ENCODE measurements at regions not wholly inside any gene's neighbourhood (a gene's known extent, or its start where the extent isn't known, plus 50 kb on each side); places are given as distances from the start of the nearest gene placed in this dataset.

GRCh38 chr3:16794257-16794656, 90.5 kb upstream of the PLCL2 start:
- no peak for TF ChIP-seq CTCF (conservative IDR thresholded peaks at IDR 0.05; ENCODE audit: low read depth, low read length)
- no peak for DNase-seq (ENCODE audit: low read depth)

GRCh38 chr3:16795581-16795980, 89.2 kb upstream of the PLCL2 start:
- TF ChIP-seq CTCF (conservative IDR thresholded peaks at IDR 0.05; ENCODE audit: low read depth, low read length), result no peak
- H3K4me3 ChIP-seq (ENCODE audit: low read depth, low read length), result no peak overlapping the region
- DNase-seq (ENCODE audit: low read depth), result no peak

More at GRCh38 chr3:16794257-16794656, 90.5 kb upstream of the PLCL2 start:
- H3K4me3 ChIP-seq (ENCODE audit: low read depth, low read length), result no peak overlapping the region

GRCh38 chr3:16797831-16798230, 86.9 kb upstream of the PLCL2 start:
- TF ChIP-seq CTCF (conservative IDR thresholded peaks at IDR 0.05; ENCODE audit: low read depth, low read length), result no peak
- no peak overlapping the region for H3K4me3 ChIP-seq (ENCODE audit: low read depth, low read length)
- DNase-seq (ENCODE audit: low read depth), result no peak

- no peak for TF ChIP-seq CTCF (conservative IDR thresholded peaks at IDR 0.05; ENCODE audit: low read depth, low read length)
- DNase-seq (ENCODE audit: low read depth), result no peak
- no peak overlapping the region for H3K4me3 ChIP-seq (ENCODE audit: low read depth, low read length)
Observed at GRCh38 chr3:16798738-16799137, 86.0 kb upstream of the PLCL2 start.

GRCh38 chr3:16800361-16800760, 84.4 kb upstream of the PLCL2 start:
- no peak for DNase-seq (ENCODE audit: low read depth)
- TF ChIP-seq CTCF (conservative IDR thresholded peaks at IDR 0.05; ENCODE audit: low read depth, low read length), result no peak
- H3K4me3 ChIP-seq (ENCODE audit: low read depth, low read length), result no peak overlapping the region

- H3K4me3 ChIP-seq (ENCODE audit: low read depth, low read length), result no peak overlapping the region
- TF ChIP-seq CTCF (conservative IDR thresholded peaks at IDR 0.05; ENCODE audit: low read depth, low read length), result no peak
- no peak for DNase-seq (ENCODE audit: low read depth)
Observed at GRCh38 chr3:16801223-16801622, 83.5 kb upstream of the PLCL2 start.

GRCh38 chr3:16801698-16802097, 83.1 kb upstream of the PLCL2 start:
- H3K4me3 ChIP-seq (ENCODE audit: low read depth, low read length), result no peak overlapping the region
- no peak for DNase-seq (ENCODE audit: low read depth)
- TF ChIP-seq CTCF (conservative IDR thresholded peaks at IDR 0.05; ENCODE audit: low read depth, low read length), result no peak
